ENCODE measurements at regions not wholly inside any gene's neighbourhood (a gene's known extent, or its start where the extent isn't known, plus 50 kb on each side); places are given as distances from the start of the nearest gene placed in this dataset.

- DNase-seq (ENCODE audit: low read depth in 2 of 2): no peak
Observed at GRCh38 chr16:9411426-9411825, 320.0 kb downstream of the HAPSTR1 start.

GRCh38 chr16:9412031-9412914 lies 320.8 kb downstream of the HAPSTR1 start:
- no peak for DNase-seq (ENCODE audit: low read depth in 2 of 2)

- DNase-seq (ENCODE audit: low read depth in 2 of 2): no peak
Observed at GRCh38 chr16:9412915-9413264, 321.4 kb downstream of the HAPSTR1 start.

- DNase-seq (ENCODE audit: low read depth in 2 of 2): no peak
Observed at GRCh38 chr16:9415545-9415944, 324.1 kb downstream of the HAPSTR1 start.

- DNase-seq (ENCODE audit: low read depth in 2 of 2): no peak
Observed at GRCh38 chr16:9417898-9418297, 326.5 kb downstream of the HAPSTR1 start.

- no peak for DNase-seq (ENCODE audit: low read depth in 2 of 2)
Observed at GRCh38 chr16:9419161-9419560, 327.7 kb downstream of the HAPSTR1 start.

- no peak for DNase-seq (ENCODE audit: low read depth in 2 of 2)
Observed at GRCh38 chr16:9422762-9423513, 331.5 kb downstream of the HAPSTR1 start.

GRCh38 chr16:9425236-9425635 lies 333.8 kb downstream of the HAPSTR1 start:
- no peak for DNase-seq (ENCODE audit: low read depth in 2 of 2)

- no peak for DNase-seq (ENCODE audit: low read depth in 2 of 2)
Observed at GRCh38 chr16:9428355-9429005, 337.0 kb downstream of the HAPSTR1 start.

GRCh38 chr16:9429646-9430330 lies 338.3 kb downstream of the HAPSTR1 start:
- DNase-seq (ENCODE audit: low read depth in 2 of 2): no peak

GRCh38 chr16:9434659-9435058 lies 343.2 kb downstream of the HAPSTR1 start:
- DNase-seq (ENCODE audit: low read depth in 2 of 2): no peak

GRCh38 chr16:9436175-9436574 lies 344.7 kb downstream of the HAPSTR1 start:
- DNase-seq (ENCODE audit: low read depth in 2 of 2): no peak

GRCh38 chr16:9437115-9437514 lies 345.7 kb downstream of the HAPSTR1 start:
- no peak for DNase-seq (ENCODE audit: low read depth in 2 of 2)

- DNase-seq (ENCODE audit: low read depth in 2 of 2): no peak
Observed at GRCh38 chr16:9438991-9439390, 347.5 kb downstream of the HAPSTR1 start.

GRCh38 chr16:9441012-9441411 lies 349.6 kb downstream of the HAPSTR1 start:
- DNase-seq (ENCODE audit: low read depth in 2 of 2): no peak

- DNase-seq (ENCODE audit: low read depth in 2 of 2): no peak
Observed at GRCh38 chr16:9443864-9444263, 352.4 kb downstream of the HAPSTR1 start.

- DNase-seq (ENCODE audit: low read depth in 2 of 2): no peak
Observed at GRCh38 chr16:9446471-9447194, 355.2 kb downstream of the HAPSTR1 start.

GRCh38 chr16:9447195-9447551 lies 355.7 kb downstream of the HAPSTR1 start:
- no peak for DNase-seq (ENCODE audit: low read depth in 2 of 2)

- DNase-seq (ENCODE audit: low read depth in 2 of 2): no peak
Observed at GRCh38 chr16:9447699-9448098, 356.3 kb downstream of the HAPSTR1 start.

GRCh38 chr16:9449597-9449996 lies 358.2 kb downstream of the HAPSTR1 start:
- DNase-seq (ENCODE audit: low read depth in 2 of 2): no peak

- DNase-seq (ENCODE audit: low read depth in 2 of 2): no peak
Observed at GRCh38 chr16:9457215-9457614, 365.8 kb downstream of the HAPSTR1 start.
